HG03108 (cell line): ENCODE measurements at regions not wholly inside any gene's neighbourhood (a gene's known extent, or its start where the extent isn't known, plus 50 kb on each side); places are given as distances from the start of the nearest gene placed in this dataset.

Experiments
- ATAC-seq: cut with Tn5 transposase; IDR thresholded peaks from one replicate; pipeline ENCODE4 v1.9.1; 2021; ENCODE audit warnings: moderate library complexity; ENCODE audit not compliant: unreplicated experiment

GRCh38 chr20:23155141-23155590 is 69.0 kb upstream of the CD93 start:
- ATAC-seq = no peak

GRCh38 chr20:23153696-23154341 is 67.7 kb upstream of the CD93 start:
- no peak for ATAC-seq

- no peak for ATAC-seq
Measured at GRCh38 chr20:23152902-23153301, 66.8 kb upstream of the CD93 start.

GRCh38 chr20:23152308-23152892 is 66.3 kb upstream of the CD93 start:
- no peak for ATAC-seq

GRCh38 chr20:23151885-23152284 is 65.8 kb upstream of the CD93 start:
- no peak for ATAC-seq

- no peak for ATAC-seq
Measured at GRCh38 chr20:23151008-23151703, 65.0 kb upstream of the CD93 start.

- ATAC-seq = no peak
Measured at GRCh38 chr20:23150304-23151007, 64.3 kb upstream of the CD93 start.

- ATAC-seq = no peak
Measured at GRCh38 chr20:23149623-23150279, 63.6 kb upstream of the CD93 start.

- ATAC-seq = no peak
Measured at GRCh38 chr20:23148731-23149570, 62.8 kb upstream of the CD93 start.

- ATAC-seq = no peak
Measured at GRCh38 chr20:23147964-23148730, 62.0 kb upstream of the CD93 start.

GRCh38 chr20:23147647-23147963 is 61.5 kb upstream of the CD93 start:
- ATAC-seq = no peak

- no peak for ATAC-seq
Measured at GRCh38 chr20:23146857-23147637, 60.9 kb upstream of the CD93 start.

- no peak for ATAC-seq
Measured at GRCh38 chr20:23146181-23146580, 60.1 kb upstream of the CD93 start.

GRCh38 chr20:23145281-23145700 is 59.2 kb upstream of the CD93 start:
- ATAC-seq = no peak

- ATAC-seq = no peak
Measured at GRCh38 chr20:23144856-23145255, 58.7 kb upstream of the CD93 start.

GRCh38 chr20:23143986-23144690 is 58.0 kb upstream of the CD93 start:
- no peak for ATAC-seq

- ATAC-seq = no peak
Measured at GRCh38 chr20:23143098-23143497, 57.0 kb upstream of the CD93 start.
